Keratinocyte (primary cell): ENCODE measurements at regions not wholly inside any gene's neighbourhood (a gene's known extent, or its start where the extent isn't known, plus 50 kb on each side); places are given as distances from the start of the nearest gene placed in this dataset.

Experiments
- DNase-seq: peaks from one replicate; pipeline ENCODE4 v3.0.0-alpha.2; 2011; ENCODE audit warnings: low read depth, missing footprints, low spot score
- FAIRE-seq: peaks from 2 replicates; lab custom pipeline; 2011; peaks lifted over from hg19 to GRCh38; lab: Jason Lieb, UNC
- H2AFZ ChIP-seq: 2 replicates; pipeline ENCODE4 v1.6.0; 2012; ENCODE audit warnings: low read length, control low read depth, inconsistent platforms; ENCODE audit not compliant: control insufficient read depth
- H3K27ac ChIP-seq: 2 replicates; pipeline ENCODE4 v1.5.1; 2011; ENCODE audit warnings: low read length; ENCODE audit not compliant: control insufficient read depth, insufficient read depth
- H3K27me3 ChIP-seq: 3 replicates; pipeline ENCODE4 v1.6.0; 2011; ENCODE audit warnings: low read length; ENCODE audit not compliant: control insufficient read depth, insufficient read depth; ENCODE audit errors: extremely low read depth
- H3K36me3 ChIP-seq, 2 experiments: 2 replicates in 1 of 2; 3 replicates in 1 of 2; pipeline ENCODE4 v1.5.1; 2011; ENCODE audit warnings: low read length in 2 of 2, mild to moderate bottlenecking in 1 of 2; ENCODE audit not compliant: control insufficient read depth in 2 of 2, insufficient read depth in 2 of 2; ENCODE audit errors: extremely low read depth in 1 of 2
- H3K4me1 ChIP-seq: 3 replicates; pipeline ENCODE4 v1.5.1; 2011; ENCODE audit warnings: low read length; ENCODE audit not compliant: control insufficient read depth, insufficient read depth; ENCODE audit errors: extremely low read depth
- H3K4me2 ChIP-seq: 3 replicates; pipeline ENCODE4 v1.6.0; 2011; ENCODE audit warnings: low read depth, low read length; ENCODE audit not compliant: control insufficient read depth, insufficient read depth; ENCODE audit errors: extremely low read depth
- H3K4me3 ChIP-seq, 3 experiments: fragments of 200-600 bp in 1 of 3; sonication (generic) in 1 of 3; 2 replicates in 2 of 3; 3 replicates in 1 of 3; pipeline ENCODE4 v1.5.1; 2011 to 2016; ENCODE audit warnings: low read length in 3 of 3, mild to moderate bottlenecking in 3 of 3, control low read depth in 2 of 3, inconsistent platforms in 1 of 3, low read depth in 1 of 3, mixed read lengths in 1 of 3, mixed run types in 1 of 3, moderate library complexity in 1 of 3; ENCODE audit not compliant: control insufficient read depth in 2 of 3, insufficient read depth in 2 of 3; ENCODE audit errors: extremely low read depth in 1 of 3
- H3K79me2 ChIP-seq: 2 replicates; pipeline ENCODE4 v1.6.0; 2012; ENCODE audit warnings: low read length; ENCODE audit not compliant: control insufficient read depth, insufficient read depth
- H3K9ac ChIP-seq: 3 replicates; pipeline ENCODE4 v1.6.0; 2011; ENCODE audit warnings: low read length; ENCODE audit not compliant: control insufficient read depth, insufficient read depth; ENCODE audit errors: extremely low read depth
- H3K9me1 ChIP-seq: 3 replicates; pipeline ENCODE4 v1.6.0; 2011; ENCODE audit warnings: low read length; ENCODE audit not compliant: control insufficient read depth, insufficient read depth; ENCODE audit errors: extremely low read depth
- H3K9me3 ChIP-seq: 2 replicates; pipeline ENCODE4 v1.5.1; 2012; ENCODE audit warnings: low read depth, low read length; ENCODE audit not compliant: control insufficient read depth
- H4K20me1 ChIP-seq: 3 replicates; pipeline ENCODE4 v1.6.0; 2011; ENCODE audit warnings: low read length; ENCODE audit not compliant: control insufficient read depth, insufficient read depth; ENCODE audit errors: extremely low read depth
- EZH2 ChIP-seq: IDR thresholded peaks from one replicate; pipeline ENCODE4 v1.6.1; 2012; ENCODE audit warnings: inconsistent platforms, mild to moderate bottlenecking, low read length, moderate library complexity
- dilution Hi-C: fragments of 300-500 bp; cut with MboI; formaldehyde crosslinking; loops from one replicate; pipeline ENCODE4 v1.7.0; 2020; ENCODE audit warnings: low sequenced_read_pairs; ENCODE audit not compliant: extremely low pct_ligation_motif_present
- TF ChIP-seq, protein P1 (sequence below), 3 experiments: IDR thresholded peaks in 1 of 3; conservative IDR thresholded peaks in 1 of 3; optimal IDR thresholded peaks in 1 of 3; 2 replicates in 2 of 3; 3 replicates in 1 of 3; pipeline versions ENCODE3 to v1.5.1; 2011; ENCODE audit warnings: low read length in 3 of 3, mild to moderate bottlenecking in 3 of 3, moderate library complexity in 2 of 3, control low read depth in 1 of 3, inconsistent platforms in 1 of 3; ENCODE audit not compliant: insufficient read depth in 2 of 3; ENCODE audit errors: extremely low read depth in 1 of 3

- no peak overlapping the region for H3K4me3 ChIP-seq
- DNase-seq: no peak
- no peak overlapping the region for H3K27ac ChIP-seq
- no peaks in the 10 kb centered on the region for H3K36me3 ChIP-seq
- H4K20me1 ChIP-seq: no peaks in the 10 kb centered on the region
- no peak overlapping the region for H3K9ac ChIP-seq
- H3K4me2 ChIP-seq: no peak overlapping the region
- TF ChIP-seq, protein P1, sequence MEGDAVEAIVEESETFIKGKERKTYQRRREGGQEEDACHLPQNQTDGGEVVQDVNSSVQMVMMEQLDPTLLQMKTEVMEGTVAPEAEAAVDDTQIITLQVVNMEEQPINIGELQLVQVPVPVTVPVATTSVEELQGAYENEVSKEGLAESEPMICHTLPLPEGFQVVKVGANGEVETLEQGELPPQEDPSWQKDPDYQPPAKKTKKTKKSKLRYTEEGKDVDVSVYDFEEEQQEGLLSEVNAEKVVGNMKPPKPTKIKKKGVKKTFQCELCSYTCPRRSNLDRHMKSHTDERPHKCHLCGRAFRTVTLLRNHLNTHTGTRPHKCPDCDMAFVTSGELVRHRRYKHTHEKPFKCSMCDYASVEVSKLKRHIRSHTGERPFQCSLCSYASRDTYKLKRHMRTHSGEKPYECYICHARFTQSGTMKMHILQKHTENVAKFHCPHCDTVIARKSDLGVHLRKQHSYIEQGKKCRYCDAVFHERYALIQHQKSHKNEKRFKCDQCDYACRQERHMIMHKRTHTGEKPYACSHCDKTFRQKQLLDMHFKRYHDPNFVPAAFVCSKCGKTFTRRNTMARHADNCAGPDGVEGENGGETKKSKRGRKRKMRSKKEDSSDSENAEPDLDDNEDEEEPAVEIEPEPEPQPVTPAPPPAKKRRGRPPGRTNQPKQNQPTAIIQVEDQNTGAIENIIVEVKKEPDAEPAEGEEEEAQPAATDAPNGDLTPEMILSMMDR (optimal IDR thresholded peaks at IDR 0.05 in 1 of 3, IDR thresholded peaks at IDR 0.05 in 1 of 3, conservative IDR thresholded peaks at IDR 0.05 in 1 of 3; ENCODE audit: extremely low read depth in 1 of 3, insufficient read depth in 2 of 3, low read length in 3 of 3): no peak
- TF ChIP-seq EZH2: no peak
- dilution Hi-C loops: no loop called here
- no peaks in the 10 kb centered on the region for H3K4me1 ChIP-seq
- no peaks in the 10 kb centered on the region for H3K9me1 ChIP-seq
- H2AFZ ChIP-seq: no peak overlapping the region
- H3K27me3 ChIP-seq: no peaks in the 10 kb centered on the region
- H3K79me2 ChIP-seq: no peaks in the 10 kb centered on the region
- FAIRE-seq: no peak
- no peaks in the 10 kb centered on the region for H3K9me3 ChIP-seq
Measured at GRCh38 chr15:36232491-36232890, 346.9 kb upstream of the CDIN1 start.

GRCh38 chr15:36234743-36235142 lies 344.7 kb upstream of the CDIN1 start:
- no peak overlapping the region for H3K4me2 ChIP-seq
- FAIRE-seq: no peak
- no peak overlapping the region for H3K27ac ChIP-seq
- no peak for DNase-seq
- H3K36me3 ChIP-seq: no peaks in the 10 kb centered on the region
- H3K9ac ChIP-seq: no peak overlapping the region
- dilution Hi-C loops: no loop called here
- TF ChIP-seq EZH2: no peak
- no peaks in the 10 kb centered on the region for H3K27me3 ChIP-seq
- H3K9me3 ChIP-seq: no peaks in the 10 kb centered on the region
- H4K20me1 ChIP-seq: no peaks in the 10 kb centered on the region
- H2AFZ ChIP-seq: no peak overlapping the region
- H3K4me3 ChIP-seq: no peak overlapping the region
- no peaks in the 10 kb centered on the region for H3K4me1 ChIP-seq
- no peaks in the 10 kb centered on the region for H3K9me1 ChIP-seq
- no peaks in the 10 kb centered on the region for H3K79me2 ChIP-seq

- Histone ChIP-seq H3K4me3 (no peak overlapping the region), H3K4me2 (no peak overlapping the region), H3K9me1 (no peaks in the 10 kb centered on the region), H3K9me3 (no peaks in the 10 kb centered on the region), H3K4me1 (no peaks in the 10 kb centered on the region), H2AFZ (no peak overlapping the region), H3K9ac (no peak overlapping the region), H3K27ac (no peak overlapping the region), H3K27me3 (no peaks in the 10 kb centered on the region), H4K20me1 (no peaks in the 10 kb centered on the region), H3K79me2 (no peaks in the 10 kb centered on the region), H3K36me3 (no peaks in the 10 kb centered on the region)
- TF ChIP-seq EZH2: no peak
- TF ChIP-seq, protein P1 (optimal IDR thresholded peaks at IDR 0.05 in 1 of 3, IDR thresholded peaks at IDR 0.05 in 1 of 3, conservative IDR thresholded peaks at IDR 0.05 in 1 of 3; ENCODE audit: extremely low read depth in 1 of 3, insufficient read depth in 2 of 3, low read length in 3 of 3): no peak
- dilution Hi-C loops: no loop called here
- FAIRE-seq (no peak), DNase-seq (no peak)
Measured at GRCh38 chr15:36235173-36235572, 344.3 kb upstream of the CDIN1 start.
